K562 (cell line): ENCODE measurements at regions not wholly inside any gene's neighbourhood (a gene's known extent, or its start where the extent isn't known, plus 50 kb on each side); places are given as distances from the start of the nearest gene placed in this dataset.

Experiments used
- E2F1 ChIP-seq: sonication (generic); formaldehyde crosslinking; IDR thresholded peaks from 2 replicates; pipeline ENCODE4 v1.8.1; 2023; ENCODE audit warnings: mild to moderate bottlenecking, missing genetic modification reagents, moderate library complexity
- TCF3 ChIP-seq: sonication (generic); formaldehyde crosslinking; IDR thresholded peaks from 2 replicates; pipeline ENCODE4 v1.4.0; 2020; ENCODE audit warnings: mild to moderate bottlenecking, missing genetic modification reagents

GRCh38 chr16:64669573-64669972 is 452.3 kb downstream of the CDH11 start:
- no peak for TF ChIP-seq TCF3 (CRISPR knock-in tag)
- TF ChIP-seq E2F1 = no peak
